ENCODE measurements at regions not wholly inside any gene's neighbourhood (a gene's known extent, or its start where the extent isn't known, plus 50 kb on each side); places are given as distances from the start of the nearest gene placed in this dataset.

DNA sequence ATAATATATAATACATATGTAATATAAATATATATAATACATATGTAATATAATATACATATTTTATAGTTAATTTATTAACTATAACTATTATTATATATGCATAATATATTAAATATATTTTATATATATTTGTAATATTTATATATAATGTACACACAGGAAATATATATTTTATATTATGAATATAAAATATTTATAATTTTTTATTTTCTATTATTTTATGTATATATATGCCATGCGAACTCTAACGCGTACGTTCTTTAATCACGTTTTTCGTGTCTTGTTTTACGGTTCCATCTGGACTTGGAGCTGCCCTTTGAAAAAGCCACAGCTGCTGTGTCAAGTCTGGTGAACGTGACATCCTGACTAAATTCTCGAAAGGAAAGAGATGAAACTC is 332.1 kb downstream of the ASMT start:
- FAIRE-seq = no peak
- no peak for DNase-seq (ENCODE audit: insufficient read length)
- TF ChIP-seq POLR2A (IDR thresholded peaks at IDR 0.05; ENCODE audit: low read depth, low read length) = no peak
- TF ChIP-seq TAF1 (IDR thresholded peaks at IDR 0.05; ENCODE audit: borderline replicate concordance, low read depth, low read length) = no peak
- TF ChIP-seq POLR2AphosphoS5 (IDR thresholded peaks at IDR 0.05; ENCODE audit: low read depth, low read length) = no peak

All from GM12892 (cell line).